ENCODE measurements at regions not wholly inside any gene's neighbourhood (a gene's known extent, or its start where the extent isn't known, plus 50 kb on each side); places are given as distances from the start of the nearest gene placed in this dataset.

GRCh38 chr2:71751590-71751989 lies 298.2 kb downstream of the DYSF start:
- no peak for FAIRE-seq

DNA sequence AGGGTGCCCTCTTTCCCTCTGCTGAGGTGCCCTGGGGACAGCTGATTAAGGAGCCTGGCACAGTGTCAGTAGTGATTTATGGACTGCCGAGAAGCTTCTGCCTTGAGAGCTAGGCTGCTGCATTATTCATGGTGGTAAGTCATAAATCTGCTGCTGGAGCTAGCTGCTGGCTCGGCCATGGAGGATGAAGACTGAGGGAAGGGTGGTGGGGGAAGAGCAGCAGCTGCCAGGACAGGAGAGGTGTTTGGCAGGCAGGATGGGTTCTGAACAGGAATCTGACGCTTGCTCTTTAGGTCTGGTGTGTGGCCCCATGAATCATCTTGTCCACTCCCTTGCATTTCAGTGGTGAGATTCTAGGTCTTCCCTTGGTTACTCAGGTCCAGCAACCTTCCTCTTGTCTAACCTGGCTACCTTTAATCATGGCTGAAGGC lies 296.3 kb downstream of the DYSF start:
- FAIRE-seq, result no peak

DNA sequence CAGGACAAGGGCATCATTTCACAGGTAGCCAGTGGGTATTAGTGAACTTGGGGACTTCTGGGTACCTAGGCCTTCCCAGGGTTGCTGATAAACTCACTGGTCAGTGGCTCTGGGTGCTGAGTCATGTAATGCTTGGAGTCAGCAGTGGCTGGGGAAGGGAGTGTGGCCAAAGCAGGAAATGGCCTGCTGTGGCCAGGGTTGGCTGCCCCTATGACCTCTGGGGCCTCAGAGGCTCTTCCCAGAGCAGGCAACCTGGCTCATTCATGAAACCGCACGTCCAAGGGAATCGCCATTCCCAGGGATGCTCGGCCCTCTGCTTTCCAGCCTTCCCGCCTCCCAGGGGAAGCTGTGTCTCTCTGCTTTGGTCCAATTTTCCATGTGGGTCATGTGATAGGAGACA lies 294.9 kb downstream of the DYSF start:
- FAIRE-seq, result no peak

GRCh38 chr2:71747559-71747958 lies 294.2 kb downstream of the DYSF start:
- FAIRE-seq, result no peak

DNA sequence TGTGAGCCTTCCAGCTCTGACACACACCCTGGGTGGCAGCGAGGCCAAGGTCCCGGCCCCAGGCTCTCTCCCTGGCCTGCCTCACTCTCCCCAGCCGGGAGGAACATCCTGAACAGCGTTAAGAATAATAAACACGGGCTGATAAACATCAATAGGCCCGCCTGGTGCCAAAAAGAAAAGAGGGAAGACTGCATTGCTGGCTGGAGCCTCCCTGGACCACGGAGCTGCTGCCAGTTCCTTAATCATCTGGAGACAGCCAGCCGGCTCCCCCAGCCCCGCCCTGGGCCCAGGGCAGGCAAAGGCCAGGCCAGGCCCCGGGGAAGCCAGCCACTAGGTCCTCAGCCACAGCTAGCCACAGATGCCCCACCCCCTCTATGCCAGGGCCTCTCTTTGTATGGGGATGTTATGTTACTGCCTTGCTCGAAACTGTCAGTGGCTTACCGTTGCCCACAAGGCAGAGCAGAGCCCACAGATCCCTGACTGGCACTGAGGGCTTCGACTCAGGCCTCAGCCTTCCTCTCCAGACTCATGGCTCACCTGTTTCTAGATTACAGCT lies 293.7 kb downstream of the DYSF start:
- no peak for FAIRE-seq

DNA sequence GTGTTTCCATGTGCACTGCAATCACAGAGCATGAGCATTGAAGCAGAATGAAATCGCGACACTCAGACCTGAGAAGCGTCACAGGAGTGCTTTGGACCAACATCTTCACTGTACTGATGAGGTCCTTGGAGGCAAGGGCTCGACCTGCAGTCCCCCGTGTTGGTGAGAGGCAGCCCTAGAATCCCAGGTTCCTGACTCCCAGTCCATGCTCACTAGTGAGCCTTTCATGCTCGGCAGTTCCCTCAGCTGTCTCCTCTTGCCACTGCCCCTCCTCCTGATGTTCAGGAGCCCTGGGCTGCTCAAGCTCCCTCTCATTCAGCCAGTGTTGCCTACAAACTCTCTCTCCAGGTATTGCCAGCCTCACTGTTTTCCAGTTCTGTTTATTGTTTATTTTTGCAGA lies 291.4 kb downstream of the DYSF start:
- no peak for FAIRE-seq

DNA sequence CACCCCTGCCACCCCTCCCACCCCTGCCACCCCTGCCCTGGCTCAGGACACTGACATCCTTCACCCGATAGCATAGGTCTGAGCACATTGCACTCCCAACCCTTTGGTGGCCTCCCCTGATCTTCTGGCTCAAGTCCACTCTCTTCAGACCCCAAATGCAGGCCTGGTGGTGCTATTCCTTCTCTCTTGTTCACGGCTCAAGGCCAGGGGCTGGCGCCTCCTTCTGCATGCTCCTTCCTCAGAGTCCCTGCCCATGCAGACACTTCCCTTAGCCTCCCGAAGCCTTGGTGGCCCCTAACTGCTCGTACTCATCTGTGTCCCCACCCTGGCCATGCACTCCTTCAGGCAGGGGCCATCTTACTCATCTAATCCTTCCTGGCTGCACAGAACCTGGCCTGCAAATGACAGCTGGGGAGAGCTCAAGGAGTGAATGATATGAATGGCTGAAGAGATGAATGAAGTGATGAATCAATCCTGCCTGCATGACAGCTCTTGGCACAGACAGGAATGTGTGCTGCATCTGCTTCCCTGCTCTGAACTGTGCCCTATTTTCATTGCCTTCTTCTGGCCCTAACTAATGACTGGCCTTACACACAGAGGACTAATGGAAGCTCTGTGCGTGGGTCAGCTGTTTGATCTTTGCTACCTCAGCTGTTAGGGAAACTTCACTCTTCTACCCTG lies 290.8 kb downstream of the DYSF start:
- FAIRE-seq, result no peak

DNA sequence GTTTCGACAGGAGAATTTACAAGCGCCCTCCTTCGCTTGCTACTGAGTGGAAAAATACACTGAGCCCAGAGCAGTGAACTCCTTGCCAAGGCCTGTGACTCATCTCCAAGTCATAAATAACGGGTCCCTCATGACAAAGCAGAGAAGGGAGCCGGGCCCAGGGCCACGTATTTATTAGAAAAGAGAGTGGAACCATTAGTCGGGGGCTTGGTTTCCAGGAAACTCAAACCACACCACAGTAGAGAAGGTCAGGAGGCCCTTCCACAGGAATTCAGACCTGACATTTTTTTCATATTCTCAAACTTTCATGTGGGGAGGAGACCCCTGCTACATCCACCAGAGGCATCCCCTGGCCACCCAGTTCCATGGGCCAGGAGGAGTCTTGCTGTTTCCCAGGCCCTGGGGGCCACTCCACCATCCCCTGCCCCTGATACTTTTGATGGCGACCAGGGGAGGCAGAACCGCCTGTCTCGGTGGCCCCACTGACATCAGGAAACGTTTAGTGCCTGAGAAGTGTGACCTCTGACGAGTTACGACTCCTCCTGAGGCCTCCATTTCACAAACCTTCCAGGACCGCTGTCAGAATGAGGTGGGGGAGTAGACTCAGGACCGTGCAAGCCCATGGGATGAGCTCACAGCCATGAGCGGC lies 289.7 kb downstream of the DYSF start:
- FAIRE-seq, result no peak

GRCh38 chr2:71736986-71737385 lies 283.6 kb downstream of the DYSF start:
- no peak for FAIRE-seq

DNA sequence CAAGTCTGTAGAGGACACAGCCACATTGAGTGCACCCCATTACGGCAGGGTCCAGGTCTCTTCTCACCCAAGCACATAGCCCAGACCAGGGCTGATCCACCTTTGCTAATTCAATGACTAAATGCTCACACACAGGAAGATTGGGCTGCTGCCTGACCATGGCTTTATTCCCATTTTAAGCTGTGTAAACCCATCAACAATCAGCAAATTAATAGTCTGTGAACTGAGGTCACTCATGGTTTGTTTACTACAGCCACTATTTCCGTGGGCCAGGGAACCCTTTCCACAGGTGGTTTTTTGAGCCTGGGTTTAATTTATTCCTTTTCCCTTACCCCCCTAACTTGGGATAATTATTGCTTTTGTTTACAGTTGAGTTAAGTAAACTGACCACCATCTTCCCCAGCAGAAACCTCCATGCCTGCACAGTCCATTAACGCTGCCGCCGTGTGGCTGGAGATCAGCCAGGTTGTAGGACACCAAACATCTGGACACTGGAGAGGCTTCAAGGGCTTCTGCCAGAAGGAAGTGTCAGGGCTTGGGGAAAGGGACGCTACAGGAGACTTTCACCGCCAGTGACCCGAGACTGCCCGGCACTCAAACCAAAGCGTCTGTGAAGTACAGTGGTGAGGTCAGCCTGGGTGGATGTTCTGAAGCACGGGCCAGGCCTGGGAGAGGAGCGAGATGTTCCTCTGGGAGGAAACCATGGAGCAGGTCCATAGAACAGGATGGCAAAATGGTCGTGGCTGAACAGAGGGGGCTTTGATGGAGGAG lies 282.9 kb downstream of the DYSF start:
- no peak for FAIRE-seq

All from G401.6 (cell line).